ENCODE measurements at regions not wholly inside any gene's neighbourhood (a gene's known extent, or its start where the extent isn't known, plus 50 kb on each side); places are given as distances from the start of the nearest gene placed in this dataset.
"Not testable (repeated sequence)": the region's sequence is repeated elsewhere in the genome, so short reads cannot be mapped to it uniquely, and the experiment has no call there.

GRCh38 chr2:182634386-182634785, 81.7 kb upstream of the DNAJC10 start:
- no peak for DNase-seq (ENCODE audit: low read depth in 1 of 2, low spot score in 1 of 2)

GRCh38 chr2:182636699-182637098, 79.4 kb upstream of the DNAJC10 start:
- DNase-seq (ENCODE audit: low read depth in 1 of 2, low spot score in 1 of 2): no peak

GRCh38 chr2:182638667-182639066, 77.4 kb upstream of the DNAJC10 start:
- no peak for DNase-seq (ENCODE audit: low read depth in 1 of 2, low spot score in 1 of 2)

GRCh38 chr2:182639971-182640370, 76.1 kb upstream of the DNAJC10 start:
- no peak for DNase-seq (ENCODE audit: low read depth in 1 of 2, low spot score in 1 of 2)

GRCh38 chr2:182642328-182642727, 73.7 kb upstream of the DNAJC10 start:
- DNase-seq (ENCODE audit: low read depth in 1 of 2, low spot score in 1 of 2): peak in 1 of 2 donors; percentile 3

- no peak for DNase-seq (ENCODE audit: low read depth in 1 of 2, low spot score in 1 of 2)
Observed at GRCh38 chr2:182646763-182647498, 69.1 kb upstream of the DNAJC10 start.

- no peak for DNase-seq (ENCODE audit: low read depth in 1 of 2, low spot score in 1 of 2)
Observed at GRCh38 chr2:182647499-182647787, 68.6 kb upstream of the DNAJC10 start.

- DNase-seq (ENCODE audit: low read depth in 1 of 2, low spot score in 1 of 2): no peak
Observed at GRCh38 chr2:182649316-182649715, 66.7 kb upstream of the DNAJC10 start.

- DNase-seq (ENCODE audit: low read depth in 1 of 2, low spot score in 1 of 2): no peak
Observed at GRCh38 chr2:182650704-182651103, 65.4 kb upstream of the DNAJC10 start.

- DNase-seq (ENCODE audit: low read depth in 1 of 2, low spot score in 1 of 2): no peak
Observed at GRCh38 chr2:182652326-182652725, 63.7 kb upstream of the DNAJC10 start.

- no peak for DNase-seq (ENCODE audit: low read depth in 1 of 2, low spot score in 1 of 2)
Observed at GRCh38 chr2:182655750-182656149, 60.3 kb upstream of the DNAJC10 start.

GRCh38 chr2:182664212-182664611, 51.8 kb upstream of the DNAJC10 start:
- DNase-seq (ENCODE audit: low read depth in 1 of 2, low spot score in 1 of 2): no peak

GRCh38 chr2:182665500-182665899, 50.6 kb upstream of the DNAJC10 start:
- DNase-seq (ENCODE audit: low read depth in 1 of 2, low spot score in 1 of 2): not testable (repeated sequence)
